Upper lobe of left lung (tissue), 6 donors: ENCODE measurements at regions not wholly inside any gene's neighbourhood (a gene's known extent, or its start where the extent isn't known, plus 50 kb on each side); places are given as distances from the start of the nearest gene placed in this dataset.

Experiments
- ATAC-seq, 2 donors: fragments of 200-7000 bp; cut with Tn5 transposase; one replicate each; pipeline ENCODE4 v1.9.1; 2022; ENCODE audit warnings: mild to moderate bottlenecking in 2 of 2, moderate library complexity in 2 of 2; ENCODE audit not compliant: low FRiP score in 2 of 2
- DNase-seq, 2 donors: peaks; one replicate each; pipeline ENCODE4 v3.0.0-alpha.2; 2019 to 2020
- H3K27ac ChIP-seq, 4 donors: fragments of 200-600 bp; sonication (generic); one replicate each; pipeline ENCODE4 v1.5.1; 2016 to 2019
- H3K27me3 ChIP-seq, 4 donors: fragments of 200-600 bp; sonication (generic); one replicate each; pipeline ENCODE4 v1.5.1; 2017 to 2019
- H3K36me3 ChIP-seq, 4 donors: fragments of 200-600 bp; sonication (generic); one replicate each; pipeline ENCODE4 v1.5.1; 2016 to 2019
- H3K4me1 ChIP-seq, 4 donors: fragments of 200-600 bp; sonication (generic); one replicate each; pipeline ENCODE4 v1.5.1; 2018 to 2019
- H3K4me3 ChIP-seq, 4 donors: fragments of 200-600 bp; sonication (generic); one replicate each; pipeline ENCODE4 v1.5.1; 2017 to 2019; ENCODE audit warnings: mild to moderate bottlenecking in 2 of 4, moderate library complexity in 1 of 4
- H3K9me3 ChIP-seq, 4 donors: fragments of 200-600 bp; sonication (generic); one replicate each; pipeline ENCODE4 v1.5.1; 2018 to 2019
- CTCF ChIP-seq, 6 experiments: fragments of 450-650 bp in 4 of 6; fragments of 200-600 bp in 2 of 6; sonication (generic) in 2 of 6; IDR thresholded peaks; one replicate each; pipeline ENCODE4 v1.5.1; 2016 to 2019; ENCODE audit warnings: antibody characterized with exemption in 6 of 6
- EP300 ChIP-seq, 4 donors: sonication (generic); formaldehyde crosslinking; IDR thresholded peaks; one replicate each; pipeline ENCODE4 v1.5.1; 2017; ENCODE audit warnings: antibody characterized with exemption in 4 of 4, control low read depth in 2 of 4
- POLR2A ChIP-seq, 4 donors: fragments of 450-650 bp; IDR thresholded peaks; one replicate each; pipeline ENCODE4 v1.5.1; 2016 to 2017; ENCODE audit warnings: antibody characterized with exemption in 4 of 4, mild to moderate bottlenecking in 2 of 4
- POLR2AphosphoS5 ChIP-seq, 2 donors: sonication (generic); formaldehyde crosslinking; IDR thresholded peaks; one replicate each; pipeline ENCODE4 v1.5.1; 2017; ENCODE audit warnings: antibody characterized with exemption in 2 of 2
- WGBS, 2 donors: methylation state at CpG; one replicate each; pipeline ENCODE4 v1.1.5; 2017 to 2018; 5-methylcytosine and 5-hydroxymethylcytosine counted together
- donor health status: DM: no; HTN: no; CAD: no; lungs with moderate emphysema.
- donor health status: DM: no; HTN: yes; CAD: no; lungs with severe emphysema.

GRCh38 chr12:90899456-90900182 is 55.4 kb downstream of the CCER1 start:
- no peak for ATAC-seq
- DNase-seq = no peak
- no peak overlapping the region for H3K27ac ChIP-seq
- H3K9me3 ChIP-seq = no peaks in the 10 kb centered on the region
- H3K36me3 ChIP-seq = no peaks in the 10 kb centered on the region
- H3K4me1 ChIP-seq = no peaks in the 10 kb centered on the region
- H3K27me3 ChIP-seq = no peaks in the 10 kb centered on the region
- 69 to 71% methylated on average over 4 of the region's 4 CpGs for WGBS, 2 donors
- TF ChIP-seq CTCF (IDR thresholded peaks at IDR 0.05) = no peak
- no peak for TF ChIP-seq EP300 (IDR thresholded peaks at IDR 0.05)
- no peak for TF ChIP-seq POLR2A (IDR thresholded peaks at IDR 0.05)
- TF ChIP-seq POLR2AphosphoS5 (IDR thresholded peaks at IDR 0.05) = no peak
- H3K4me3 ChIP-seq = no peak overlapping the region

DNA sequence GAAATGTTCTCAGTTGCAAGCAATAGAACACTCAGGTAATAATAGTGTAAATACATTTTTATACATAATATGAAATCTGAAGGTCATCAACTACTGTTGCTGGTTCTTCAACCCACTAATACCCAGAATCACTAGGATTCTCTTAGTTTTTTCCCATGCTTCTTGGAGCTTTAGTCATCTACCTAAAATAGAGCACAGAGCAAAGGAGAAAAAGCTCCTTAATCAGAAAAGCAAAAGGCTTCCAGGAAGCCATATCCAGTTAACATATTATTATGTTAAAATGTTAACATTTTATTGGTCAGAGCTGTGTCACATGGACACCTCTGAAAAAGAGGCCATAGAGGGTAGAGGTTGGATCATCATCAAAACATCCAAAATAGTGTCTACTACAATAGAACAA is 57.0 kb downstream of the CCER1 start:
- ATAC-seq = no peak
- H3K27ac ChIP-seq = no peak overlapping the region
- no peaks in the 10 kb centered on the region for H3K9me3 ChIP-seq
- H3K4me3 ChIP-seq = no peak overlapping the region
- H3K4me1 ChIP-seq = no peaks in the 10 kb centered on the region
- no peaks in the 10 kb centered on the region for H3K27me3 ChIP-seq
- DNase-seq = no peak
- no peaks in the 10 kb centered on the region for H3K36me3 ChIP-seq
- TF ChIP-seq CTCF (IDR thresholded peaks at IDR 0.05) (no peak), POLR2A (IDR thresholded peaks at IDR 0.05) (no peak), POLR2AphosphoS5 (IDR thresholded peaks at IDR 0.05) (no peak), EP300 (IDR thresholded peaks at IDR 0.05) (no peak)

DNA sequence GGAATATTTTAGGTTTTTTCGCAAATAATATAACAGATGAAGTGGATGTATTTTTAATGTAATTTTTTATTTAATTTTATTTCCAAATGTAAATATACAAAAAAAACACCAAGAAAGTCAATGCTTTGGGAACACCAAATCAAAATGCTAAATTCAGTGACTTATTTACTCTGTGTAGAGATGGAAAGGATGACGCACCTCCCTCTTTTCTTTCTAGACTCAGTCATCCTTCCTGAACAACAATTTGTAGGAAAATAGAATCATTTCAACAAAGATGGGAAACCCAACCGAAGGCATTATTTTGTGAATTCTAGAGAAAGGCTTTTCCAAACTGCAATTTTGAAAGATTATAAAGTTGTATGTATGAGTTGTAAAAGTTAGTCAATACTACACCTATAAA is 57.7 kb downstream of the CCER1 start:
- no peaks in the 10 kb centered on the region for H3K27me3 ChIP-seq
- no peaks in the 10 kb centered on the region for H3K4me1 ChIP-seq
- DNase-seq (no peak), ATAC-seq (no peak)
- no peaks in the 10 kb centered on the region for H3K36me3 ChIP-seq
- TF ChIP-seq CTCF (IDR thresholded peaks at IDR 0.05) = no peak
- TF ChIP-seq POLR2AphosphoS5 (IDR thresholded peaks at IDR 0.05) = no peak
- TF ChIP-seq EP300 (IDR thresholded peaks at IDR 0.05) = no peak
- H3K27ac ChIP-seq = no peak overlapping the region
- H3K9me3 ChIP-seq = no peaks in the 10 kb centered on the region
- WGBS, 2 donors = 94% methylated on average over 3 of the region's 3 CpGs
- no peak overlapping the region for H3K4me3 ChIP-seq

DNA sequence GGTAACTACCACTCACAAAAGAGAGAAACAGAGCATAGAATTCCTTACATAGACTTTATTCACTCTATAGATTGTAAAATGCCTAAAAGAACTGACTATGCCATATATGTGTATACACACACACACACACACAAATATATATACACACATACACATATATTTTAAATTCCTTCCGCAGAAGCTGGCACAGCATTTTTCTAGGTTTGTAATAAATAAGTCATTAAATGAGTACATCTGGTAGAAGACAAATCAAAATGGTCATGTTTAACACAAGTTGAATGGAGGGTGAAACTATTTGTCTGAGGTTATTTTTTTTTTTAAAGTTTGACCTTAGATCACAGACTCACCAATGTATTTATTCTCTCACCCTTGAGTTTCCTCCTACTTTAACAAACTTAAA is 58.2 kb downstream of the CCER1 start:
- no peaks in the 10 kb centered on the region for H3K27me3 ChIP-seq
- H3K27ac ChIP-seq = no peak overlapping the region
- no peaks in the 10 kb centered on the region for H3K9me3 ChIP-seq
- H3K4me3 ChIP-seq = no peak overlapping the region
- WGBS, 2 donors = 100% methylated on average over 1 of the region's 1 CpG
- H3K36me3 ChIP-seq = no peaks in the 10 kb centered on the region
- DNase-seq = no peak
- TF ChIP-seq EP300 (IDR thresholded peaks at IDR 0.05) (no peak), CTCF (IDR thresholded peaks at IDR 0.05) (no peak)
- ATAC-seq = no peak
- H3K4me1 ChIP-seq = no peaks in the 10 kb centered on the region

GRCh38 chr12:90896164-90896563 is 58.8 kb downstream of the CCER1 start:
- Histone ChIP-seq H3K27ac (no peak overlapping the region), H3K4me3 (no peak overlapping the region), H3K4me1 (no peaks in the 10 kb centered on the region), H3K36me3 (no peaks in the 10 kb centered on the region), H3K27me3 (no peaks in the 10 kb centered on the region), H3K9me3 (no peaks in the 10 kb centered on the region)
- no peak for TF ChIP-seq CTCF (IDR thresholded peaks at IDR 0.05)
- TF ChIP-seq POLR2AphosphoS5 (IDR thresholded peaks at IDR 0.05) = no peak
- TF ChIP-seq EP300 (IDR thresholded peaks at IDR 0.05) = no peak
- TF ChIP-seq POLR2A (IDR thresholded peaks at IDR 0.05) = no peak
- DNase-seq (no peak), ATAC-seq (no peak)
